AG09319 (cell line): ENCODE measurements at regions not wholly inside any gene's neighbourhood (a gene's known extent, or its start where the extent isn't known, plus 50 kb on each side); places are given as distances from the start of the nearest gene placed in this dataset.

ENCODE experiments used
- DNase-seq: peaks from one replicate; pipeline ENCODE4 v3.0.0-alpha.2; 2010; ENCODE audit warnings: low read depth; ENCODE audit errors: extremely low read depth
- TF ChIP-seq, protein P1 (sequence below): IDR thresholded peaks from 2 replicates; pipeline ENCODE4 v1.5.1; 2011; ENCODE audit warnings: low read depth, mild to moderate bottlenecking, inconsistent platforms, low read length, moderate library complexity

DNA sequence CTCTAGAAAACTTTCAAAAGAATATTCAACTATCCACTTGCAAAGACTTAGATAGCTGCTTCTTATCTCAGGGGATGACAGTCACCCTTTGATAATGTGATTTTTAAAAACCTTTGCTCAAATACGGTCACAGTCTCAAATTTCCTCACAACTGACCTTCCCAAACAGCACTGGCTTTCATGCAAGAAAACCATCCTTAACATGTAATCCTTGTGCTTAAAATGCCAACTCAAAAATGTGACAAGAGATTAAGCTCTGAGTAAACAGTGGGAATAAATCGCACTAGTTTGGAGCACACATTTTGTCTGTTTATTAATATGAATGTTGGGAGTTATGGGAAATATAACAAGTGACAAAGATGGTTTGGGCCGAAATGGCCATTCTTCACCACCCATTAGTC is 87.5 kb upstream of the CCBE1 start:
- TF ChIP-seq, protein P1, sequence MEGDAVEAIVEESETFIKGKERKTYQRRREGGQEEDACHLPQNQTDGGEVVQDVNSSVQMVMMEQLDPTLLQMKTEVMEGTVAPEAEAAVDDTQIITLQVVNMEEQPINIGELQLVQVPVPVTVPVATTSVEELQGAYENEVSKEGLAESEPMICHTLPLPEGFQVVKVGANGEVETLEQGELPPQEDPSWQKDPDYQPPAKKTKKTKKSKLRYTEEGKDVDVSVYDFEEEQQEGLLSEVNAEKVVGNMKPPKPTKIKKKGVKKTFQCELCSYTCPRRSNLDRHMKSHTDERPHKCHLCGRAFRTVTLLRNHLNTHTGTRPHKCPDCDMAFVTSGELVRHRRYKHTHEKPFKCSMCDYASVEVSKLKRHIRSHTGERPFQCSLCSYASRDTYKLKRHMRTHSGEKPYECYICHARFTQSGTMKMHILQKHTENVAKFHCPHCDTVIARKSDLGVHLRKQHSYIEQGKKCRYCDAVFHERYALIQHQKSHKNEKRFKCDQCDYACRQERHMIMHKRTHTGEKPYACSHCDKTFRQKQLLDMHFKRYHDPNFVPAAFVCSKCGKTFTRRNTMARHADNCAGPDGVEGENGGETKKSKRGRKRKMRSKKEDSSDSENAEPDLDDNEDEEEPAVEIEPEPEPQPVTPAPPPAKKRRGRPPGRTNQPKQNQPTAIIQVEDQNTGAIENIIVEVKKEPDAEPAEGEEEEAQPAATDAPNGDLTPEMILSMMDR = no peak
- no peak for DNase-seq

DNA sequence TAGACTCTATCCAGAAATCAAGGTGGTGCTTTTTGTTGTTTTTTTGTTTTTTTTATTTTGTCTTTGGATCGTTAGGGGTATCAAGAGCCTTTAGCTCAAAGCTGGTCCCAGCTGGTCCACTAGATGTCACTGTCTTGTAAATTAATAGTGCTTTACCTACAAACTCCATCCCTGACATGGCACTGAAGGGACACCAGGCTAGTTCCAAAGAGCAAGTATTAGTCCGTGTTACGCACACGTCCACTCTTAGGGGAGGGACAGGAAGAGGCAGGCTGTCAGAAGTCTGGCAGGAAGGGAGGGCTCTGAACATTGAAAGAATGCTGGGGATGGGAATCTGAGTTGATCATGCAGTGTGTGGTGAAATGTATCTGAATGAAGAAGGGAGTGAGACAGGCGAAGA is 85.9 kb upstream of the CCBE1 start:
- TF ChIP-seq, protein P1 = peak; percentile 76
- no peak for DNase-seq

DNA sequence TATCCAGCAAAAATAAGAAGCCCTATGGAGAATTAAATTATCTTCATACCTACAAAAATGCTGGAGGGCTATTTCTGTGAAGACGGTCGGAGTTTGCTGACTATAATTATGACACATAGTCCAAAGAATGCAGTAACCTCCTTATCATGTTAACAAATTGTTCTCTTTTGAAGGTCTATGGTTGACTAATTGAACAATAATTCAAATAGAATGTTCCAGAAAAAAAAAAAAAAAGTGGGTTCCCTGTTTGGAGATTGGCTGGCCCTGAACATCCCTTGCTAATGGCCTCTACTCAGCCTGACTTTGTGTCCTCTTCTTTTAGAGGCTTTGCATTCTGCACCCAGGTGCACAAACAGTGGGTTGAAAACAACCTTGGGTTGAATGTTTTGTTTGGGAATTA is 82.8 kb upstream of the CCBE1 start:
- TF ChIP-seq, protein P1 = no peak
- DNase-seq = no peak

DNA sequence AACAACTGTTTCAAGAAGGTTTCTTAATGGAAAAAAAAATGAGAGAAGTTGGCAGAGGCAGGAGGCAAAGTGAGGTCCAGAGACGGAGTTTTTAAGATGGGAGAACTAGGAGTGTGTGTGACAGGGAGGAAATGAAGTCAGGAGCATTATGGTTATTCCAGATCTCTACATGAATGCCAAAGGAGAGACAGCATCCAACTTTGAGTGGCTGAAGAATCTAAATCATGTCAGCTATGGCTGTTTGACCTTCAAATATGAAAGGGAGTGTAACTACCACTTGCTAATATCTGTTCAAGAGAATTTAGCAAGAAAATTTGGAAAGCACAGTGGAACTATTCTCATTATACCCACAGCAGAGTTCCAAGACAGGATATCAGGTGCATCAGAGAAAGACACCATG is 81.2 kb upstream of the CCBE1 start:
- DNase-seq = no peak
- TF ChIP-seq, protein P1 = no peak

DNA sequence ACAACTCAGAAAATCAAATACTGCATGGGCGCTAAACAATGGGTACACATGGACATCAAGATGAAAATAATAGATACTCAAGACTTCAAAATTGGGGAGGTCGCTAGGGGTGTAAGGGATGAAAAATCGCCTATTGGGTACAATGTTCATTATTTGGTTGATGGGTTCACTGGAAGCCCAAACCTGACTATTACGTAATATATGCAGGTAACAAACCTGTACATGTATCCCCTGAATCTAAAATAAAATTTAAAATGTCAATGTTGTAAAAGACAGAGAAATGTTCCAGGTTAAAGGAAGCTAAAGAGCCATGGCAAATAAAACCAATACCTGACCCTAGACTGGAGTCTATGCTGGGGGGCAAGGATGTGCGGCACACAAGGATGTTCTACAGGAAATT is 80.4 kb upstream of the CCBE1 start:
- TF ChIP-seq, protein P1 = no peak
- no peak for DNase-seq

DNA sequence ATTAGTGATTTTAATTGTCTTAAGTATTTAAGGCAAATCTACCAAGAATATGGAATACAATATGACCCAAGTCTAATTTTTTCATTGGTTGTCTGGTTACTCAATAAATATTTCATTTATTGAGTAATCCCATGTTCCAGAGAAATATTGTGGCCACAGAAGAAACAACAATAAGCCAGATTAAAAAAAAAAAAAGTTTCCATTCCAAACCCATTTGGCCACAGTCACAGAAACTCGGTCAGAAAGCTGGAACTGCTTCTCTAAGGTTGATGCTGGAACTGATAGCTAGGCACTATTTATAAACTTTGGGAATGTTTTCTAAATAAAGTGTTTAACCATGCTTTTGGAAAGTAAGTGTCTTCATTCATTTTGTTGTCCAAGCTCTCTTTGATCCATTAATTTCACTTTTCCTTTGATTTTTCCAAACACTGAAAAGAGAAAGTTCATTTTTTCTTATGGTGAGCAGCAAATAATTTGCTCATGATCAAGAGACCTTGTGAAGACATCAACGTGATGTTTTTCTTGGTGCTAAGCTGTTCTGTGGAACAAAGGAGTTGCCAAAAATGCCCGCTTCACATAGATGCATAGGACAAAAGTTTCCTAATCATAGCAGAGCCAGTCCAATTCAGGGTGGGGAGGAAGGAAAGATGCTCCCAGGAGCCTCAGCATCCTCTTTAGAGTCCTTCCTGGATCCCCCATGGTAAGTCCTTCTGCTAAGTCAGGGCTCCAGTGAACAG is 72.1 kb upstream of the CCBE1 start:
- TF ChIP-seq, protein P1 = no peak
- peak; percentile 52 for DNase-seq

DNA sequence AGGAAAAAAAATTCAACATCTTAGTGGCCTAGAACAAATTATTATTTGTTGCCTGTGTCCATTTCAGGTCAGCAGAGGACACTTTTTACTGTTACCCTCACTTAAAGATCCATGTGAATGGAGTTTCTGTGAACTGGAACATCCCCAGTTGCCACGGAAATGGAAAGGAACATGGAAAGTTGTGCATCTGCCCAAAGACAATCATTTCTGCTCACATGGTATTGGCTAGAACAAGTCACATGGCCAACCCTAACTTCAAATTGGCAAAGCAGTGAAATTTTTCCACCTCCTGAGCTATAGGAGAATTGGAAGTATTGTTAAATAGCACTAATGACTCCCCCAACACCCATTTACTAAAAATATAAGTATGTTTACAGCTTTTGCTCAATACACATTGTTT is 71.2 kb upstream of the CCBE1 start:
- DNase-seq = no peak
- TF ChIP-seq, protein P1 = no peak
